ENCODE measurements at regions not wholly inside any gene's neighbourhood (a gene's known extent, or its start where the extent isn't known, plus 50 kb on each side); places are given as distances from the start of the nearest gene placed in this dataset.

GRCh38 chrX:130539721-130540321 lies 138.0 kb downstream of the RBMX2 start:
- TF ChIP-seq CTCF (conservative IDR thresholded peaks at IDR 0.05 in 1 of 2, IDR thresholded peaks at IDR 0.05 in 1 of 2; ENCODE audit: low read depth in 1 of 2, low read length in 2 of 2), result peak; percentile 61 to 68
- TF ChIP-seq EZH2 (IDR thresholded peaks at IDR 0.05; ENCODE audit: low read length, missing control alignments), result no peak
